IPS-NIHi11 (cell line): ENCODE measurements at regions not wholly inside any gene's neighbourhood (a gene's known extent, or its start where the extent isn't known, plus 50 kb on each side); places are given as distances from the start of the nearest gene placed in this dataset.
"Not testable (repeated sequence)": the region's sequence is repeated elsewhere in the genome, so short reads cannot be mapped to it uniquely, and the experiment has no call there.

Experiments
- DNase-seq: peaks from one replicate; pipeline ENCODE4 v3.0.0; 2012; ENCODE audit warnings: mixed read lengths, low spot score

DNA sequence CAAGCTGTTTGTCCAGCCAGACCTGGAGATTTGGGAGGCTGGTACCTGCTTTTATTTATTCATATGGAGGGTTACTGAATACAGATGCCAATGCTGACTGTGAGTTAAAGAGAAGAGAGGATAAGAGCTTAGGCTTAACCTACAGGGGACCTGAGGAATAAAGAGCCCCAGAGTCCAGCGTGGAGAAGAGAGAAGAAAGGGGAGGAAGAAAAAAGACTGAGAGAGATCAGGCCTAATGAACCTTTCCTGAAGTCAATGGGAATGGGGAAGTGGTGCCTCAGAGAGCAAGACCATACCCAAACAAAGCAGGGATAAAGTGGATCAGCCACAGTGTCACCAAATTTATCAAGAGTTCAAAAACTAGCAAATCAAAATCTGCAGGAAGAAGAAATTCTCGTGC, 348.6 kb upstream of the KCNH7 start:
- DNase-seq, result no peak

DNA sequence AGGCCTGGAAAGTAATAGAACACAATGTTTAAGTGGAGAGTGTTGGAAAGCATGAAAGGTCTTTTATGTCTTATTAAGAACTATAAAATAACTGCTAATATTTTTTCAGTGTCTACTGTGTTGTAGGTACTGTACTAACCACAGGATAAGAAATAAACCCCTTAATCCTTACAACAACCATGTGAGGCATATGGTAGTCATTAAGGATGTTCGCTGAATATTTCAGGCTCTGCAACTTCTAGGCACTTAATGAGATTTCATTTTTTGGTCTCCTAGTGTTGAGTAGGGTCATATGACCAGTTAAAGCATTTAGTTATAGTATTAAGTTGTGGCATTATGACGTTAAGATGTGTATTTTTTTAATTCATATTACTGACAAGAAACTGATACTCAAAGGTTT, 346.6 kb upstream of the KCNH7 start:
- no peak for DNase-seq

DNA sequence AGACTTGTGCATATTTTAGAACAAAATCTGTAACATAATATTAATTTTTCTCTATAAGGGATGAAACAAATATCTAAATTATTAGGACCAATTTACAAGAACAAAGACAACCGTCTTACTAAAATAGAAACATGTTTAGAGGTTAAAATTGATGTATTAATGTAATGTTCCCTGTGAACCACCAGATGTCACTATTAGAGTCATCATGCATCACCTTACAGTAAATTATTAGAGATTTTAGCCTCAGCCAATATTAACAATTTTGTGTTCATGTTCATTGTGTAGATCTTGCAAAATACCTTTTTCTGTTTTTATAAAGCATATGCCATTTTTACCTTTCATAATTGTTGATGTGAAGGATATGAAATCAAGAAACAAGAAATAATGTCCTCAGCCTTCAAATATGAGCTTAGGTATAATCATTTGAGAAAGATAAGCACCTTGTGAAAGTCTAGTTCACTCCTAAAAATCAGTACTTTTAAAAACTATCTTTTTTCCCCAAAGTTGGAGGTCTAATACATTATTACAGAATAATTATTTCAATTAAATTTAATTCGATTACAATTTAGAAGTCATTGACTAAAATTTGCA, 344.3 kb upstream of the KCNH7 start:
- DNase-seq, result peak; percentile 11

DNA sequence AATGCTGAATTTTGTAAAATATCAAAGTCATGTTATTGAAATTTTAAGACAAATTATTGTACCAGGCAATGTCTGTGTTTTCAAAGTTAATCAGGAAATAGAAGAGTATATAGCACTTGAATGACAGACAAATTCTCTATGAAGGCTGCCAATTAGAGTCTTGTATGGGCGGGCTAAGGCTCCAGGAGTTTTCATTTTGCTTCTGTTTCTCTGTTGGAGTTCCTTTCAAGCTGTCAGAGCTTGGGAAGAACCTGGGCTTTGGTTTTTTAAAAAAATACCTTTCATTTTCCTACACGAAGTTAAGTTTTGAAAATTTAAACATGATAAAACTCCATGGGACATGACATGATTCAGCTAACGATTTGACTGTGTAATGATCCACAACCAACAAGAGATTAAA, 339.0 kb upstream of the KCNH7 start:
- no peak for DNase-seq

DNA sequence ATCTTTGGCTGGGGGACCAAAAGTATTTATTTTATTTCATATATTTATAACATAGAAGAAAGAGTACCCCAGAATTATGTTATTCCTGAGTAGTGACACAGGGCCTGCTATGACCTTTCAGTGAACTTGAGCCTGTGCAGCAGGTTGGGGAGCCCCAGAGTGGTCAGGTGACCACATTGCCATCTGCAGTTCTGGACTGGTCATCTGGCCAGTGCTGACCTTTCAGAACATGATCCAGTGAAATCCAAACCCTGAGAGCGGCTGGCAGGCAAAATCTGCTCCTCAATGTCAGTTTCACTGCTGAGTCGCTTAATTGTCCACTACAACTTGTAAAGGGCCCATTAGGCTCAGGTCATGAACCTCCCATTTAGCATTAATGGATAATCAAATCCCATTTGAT, 336.7 kb upstream of the KCNH7 start:
- no peak for DNase-seq

DNA sequence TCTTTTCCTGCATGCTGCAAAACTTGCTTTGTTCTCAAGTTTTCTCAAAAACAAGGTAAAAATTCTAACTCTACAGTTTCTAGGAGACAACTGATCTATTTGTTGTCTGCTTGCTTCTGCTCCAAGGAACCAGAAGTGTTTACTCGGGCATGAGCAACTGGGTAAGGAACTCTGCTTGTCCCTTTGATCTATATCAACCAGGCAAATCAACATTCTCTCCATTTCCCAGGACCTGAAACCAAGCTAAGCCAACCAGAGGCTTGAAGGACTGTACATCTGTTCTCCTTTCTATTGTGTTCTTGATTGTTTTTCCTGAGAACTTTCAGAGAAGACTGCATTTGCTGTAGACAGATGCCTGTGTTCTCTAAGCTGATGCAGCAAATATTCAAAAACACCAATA, 335.0 kb upstream of the KCNH7 start:
- no peak for DNase-seq

DNA sequence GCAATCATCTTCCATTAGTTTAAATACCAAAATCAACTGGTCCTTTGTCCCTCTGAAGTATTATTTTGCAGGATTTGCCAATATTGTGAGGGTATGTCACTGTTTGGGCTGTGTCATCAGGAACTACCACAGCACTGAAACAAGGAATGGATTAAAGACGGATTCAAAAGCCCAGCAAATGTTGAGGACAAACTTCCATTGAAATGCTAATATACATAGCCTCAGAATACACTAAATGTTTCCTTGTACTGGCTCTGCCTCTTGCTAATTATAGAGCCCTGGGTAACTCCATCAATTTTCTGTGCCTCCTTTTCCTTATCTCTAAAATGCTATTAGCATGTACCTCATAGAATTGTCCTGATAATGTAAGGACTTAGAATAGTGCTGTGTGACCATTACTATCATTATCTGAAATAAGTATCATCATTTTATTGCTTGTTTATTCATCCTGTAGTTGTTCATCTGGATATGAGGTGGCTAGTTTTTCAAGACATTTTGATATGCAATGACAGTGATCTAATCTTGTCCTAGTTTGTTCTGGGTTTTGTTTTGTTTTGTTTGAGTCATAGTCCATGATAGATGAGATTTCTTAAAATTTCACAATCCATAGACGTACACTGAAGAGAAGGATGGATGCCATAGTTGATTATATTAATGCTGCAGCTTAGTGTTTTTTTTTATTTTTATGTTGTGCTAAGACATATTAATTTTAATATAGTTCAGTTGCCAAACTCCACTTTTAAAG, 333.4 kb upstream of the KCNH7 start:
- DNase-seq, result no peak

DNA sequence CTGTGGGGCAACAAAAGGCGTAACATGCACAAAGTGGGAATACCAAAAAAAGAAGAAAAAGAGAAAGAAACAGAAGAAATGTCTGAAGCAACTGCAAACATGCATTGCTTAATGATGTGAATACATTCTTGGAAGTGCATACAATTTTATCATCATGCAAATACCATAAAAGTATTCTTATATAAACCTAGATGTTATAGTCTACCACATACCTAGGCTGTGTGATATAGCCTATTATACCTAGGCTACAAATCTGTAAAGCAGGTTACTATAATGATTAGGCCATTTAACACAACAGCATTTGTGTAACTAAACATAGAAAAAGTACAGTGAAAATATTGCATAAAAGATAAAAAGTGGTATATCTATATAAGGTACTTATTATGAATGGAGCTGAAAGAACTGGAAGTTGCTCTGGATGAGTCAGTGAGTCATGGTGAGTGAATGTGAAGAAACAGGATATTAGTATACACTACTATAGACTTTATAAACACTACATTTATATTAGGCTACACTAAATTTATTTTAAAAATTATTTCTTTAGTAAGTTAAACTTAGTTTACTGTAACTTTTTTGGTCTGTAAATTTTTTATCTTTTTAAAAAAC, 319.4 kb upstream of the KCNH7 start:
- no peak for DNase-seq

DNA sequence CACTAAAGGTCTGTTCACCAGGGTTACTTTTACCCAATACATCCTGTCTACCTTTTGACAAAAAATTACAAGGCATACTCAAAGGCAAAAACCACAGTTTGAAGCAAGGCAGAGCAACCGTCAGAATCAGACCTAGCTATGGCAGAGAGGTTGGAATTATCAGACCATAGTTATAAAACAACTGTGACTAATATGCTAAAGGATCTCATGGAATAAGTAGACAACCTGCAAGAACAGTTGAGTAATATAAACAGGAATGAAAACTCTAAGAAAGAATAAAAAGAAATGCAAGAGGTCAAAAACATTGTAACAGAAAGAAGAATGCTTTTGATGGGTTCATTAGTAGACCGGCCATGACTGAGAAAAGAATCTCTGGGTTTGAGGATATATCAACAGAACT, 318.8 kb upstream of the KCNH7 start:
- no peak for DNase-seq

DNA sequence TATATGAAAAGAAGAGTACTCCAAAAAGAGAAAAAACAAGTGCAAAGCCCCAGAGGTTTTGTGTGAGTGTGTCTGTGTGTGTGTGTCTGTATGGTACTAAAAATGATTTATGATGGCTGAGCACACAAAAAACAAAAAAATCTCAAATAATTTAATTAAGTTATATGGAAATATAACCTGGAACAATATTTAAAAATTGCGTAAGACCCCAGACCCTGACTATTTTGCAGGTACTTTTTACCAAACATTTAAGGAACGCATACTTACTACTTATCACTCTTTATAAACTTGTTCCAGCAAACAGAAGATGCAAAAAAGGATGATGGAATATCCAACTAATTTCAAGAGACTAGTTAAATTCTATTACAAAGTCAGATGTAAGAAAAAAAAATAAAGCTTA, 317.4 kb upstream of the KCNH7 start:
- no peak for DNase-seq

DNA sequence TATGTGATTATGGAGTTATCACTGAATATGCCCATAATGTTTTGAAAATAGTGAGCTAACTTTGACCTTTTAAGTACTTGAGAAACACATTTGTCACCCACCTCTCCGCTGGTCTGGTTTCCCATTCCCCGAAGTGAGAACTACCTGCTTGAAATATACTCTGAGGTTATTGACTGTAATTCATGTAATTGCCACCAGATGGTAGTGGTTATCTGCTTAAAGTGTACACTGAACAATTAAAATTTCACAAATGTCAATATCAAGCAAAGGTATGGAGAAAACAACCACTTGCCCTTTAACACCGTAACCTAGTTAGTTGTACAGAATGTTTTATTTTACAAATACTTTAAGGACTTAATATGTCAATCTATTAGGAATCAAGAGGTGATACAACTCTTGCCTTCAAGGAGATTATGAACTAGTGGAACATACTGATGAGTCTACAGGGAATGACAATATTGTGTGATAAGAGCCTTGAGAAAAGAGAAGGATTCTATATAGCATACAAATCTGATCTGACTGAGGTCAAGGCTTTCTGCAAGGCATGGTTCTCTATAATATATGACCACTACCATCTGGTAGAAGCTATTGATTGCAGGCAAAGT, 316.8 kb upstream of the KCNH7 start:
- DNase-seq, result peak; percentile 39

DNA sequence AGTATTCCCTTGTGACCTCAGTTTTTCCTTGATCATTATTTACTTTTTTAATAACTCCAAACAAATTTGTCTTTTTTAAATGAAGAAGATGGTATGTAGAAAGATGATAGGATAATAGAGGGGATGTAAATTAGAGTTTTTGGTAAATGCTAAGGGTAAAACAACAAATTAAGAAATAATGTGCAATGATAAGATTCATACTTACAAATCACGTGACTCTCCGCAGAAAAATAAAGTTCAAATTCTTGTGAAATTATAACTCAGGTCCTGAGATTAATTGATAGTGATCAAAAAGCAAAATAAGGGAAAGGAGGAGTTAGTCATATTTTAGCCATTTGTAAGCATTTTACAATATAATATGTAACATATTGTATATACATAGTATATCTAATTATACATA, 304.1 kb upstream of the KCNH7 start:
- no peak for DNase-seq

DNA sequence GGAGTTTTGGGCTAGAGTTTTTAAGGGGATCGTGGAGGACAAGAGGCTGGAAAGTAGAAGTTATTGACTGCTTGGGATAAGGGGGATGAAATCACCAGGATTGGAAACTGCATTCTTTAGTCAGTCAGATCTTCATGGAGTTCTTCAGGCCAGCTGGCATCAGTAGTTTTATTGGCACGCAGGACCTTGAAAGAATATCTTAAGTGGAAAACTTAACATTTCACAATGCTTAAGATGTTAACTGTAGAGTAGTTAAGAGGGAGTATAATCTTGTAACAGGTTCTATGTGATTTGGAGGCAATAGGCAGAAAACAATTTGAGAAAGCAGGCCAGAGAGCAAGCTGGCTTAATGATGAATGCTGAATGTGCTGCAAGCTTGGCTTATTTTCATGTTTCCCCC, 300.4 kb upstream of the KCNH7 start:
- DNase-seq, result no peak

DNA sequence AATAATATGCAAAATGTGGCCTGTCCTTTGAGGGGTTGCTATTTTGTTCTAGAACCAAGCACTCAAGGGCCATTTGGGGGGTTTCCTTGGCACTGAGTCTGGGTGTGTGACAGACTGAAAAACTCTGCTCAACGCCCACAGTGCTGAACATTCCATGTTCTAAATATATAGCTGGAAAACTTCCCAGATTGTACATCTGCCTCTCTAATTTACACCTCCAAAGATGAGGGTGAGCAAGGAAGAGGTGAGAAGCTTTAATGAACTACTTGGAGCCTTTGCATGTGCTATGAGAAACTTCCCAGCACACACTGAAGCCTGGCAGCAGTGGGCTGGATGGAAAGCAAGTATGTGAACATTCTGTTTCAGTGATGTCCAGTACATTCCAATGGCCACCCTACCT, 296.7 kb upstream of the KCNH7 start:
- no peak for DNase-seq

DNA sequence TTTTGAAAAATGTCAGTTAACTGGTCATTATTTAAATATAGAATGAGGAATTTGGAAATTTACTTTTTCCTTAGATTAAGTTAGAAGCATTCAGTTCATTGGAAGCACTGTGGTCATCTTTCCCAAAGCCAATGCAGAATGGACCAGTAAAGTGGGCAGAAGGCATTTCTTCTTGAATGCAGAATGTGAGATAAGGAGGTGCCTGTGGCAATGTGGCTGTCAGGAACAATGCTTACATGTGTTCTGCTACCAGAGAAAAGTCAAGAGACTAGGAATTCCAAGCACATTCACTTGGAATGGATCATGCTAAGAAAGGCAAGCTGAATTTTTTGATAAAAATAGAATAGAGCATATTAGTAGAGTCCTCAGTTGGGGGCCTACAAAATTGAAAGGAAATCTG, 295.0 kb upstream of the KCNH7 start:
- DNase-seq, result no peak

DNA sequence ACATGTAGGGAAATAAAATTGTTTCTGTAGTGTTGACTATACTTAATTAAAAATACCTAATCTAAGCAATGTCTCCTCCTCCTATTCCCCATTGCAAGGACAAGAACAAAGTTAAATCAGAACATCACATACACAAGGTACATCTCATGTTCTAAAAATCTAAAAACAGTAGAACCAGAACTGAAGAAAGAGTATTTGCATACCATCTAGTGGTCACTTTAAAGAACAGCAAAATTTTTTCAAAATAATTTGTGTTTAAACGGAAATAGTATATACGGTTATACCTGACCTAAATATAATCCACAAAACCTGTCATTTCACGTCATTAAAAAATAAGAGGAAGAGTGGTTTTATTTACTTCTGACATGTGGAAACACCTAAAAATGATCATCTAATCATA, 294.3 kb upstream of the KCNH7 start:
- no peak for DNase-seq

DNA sequence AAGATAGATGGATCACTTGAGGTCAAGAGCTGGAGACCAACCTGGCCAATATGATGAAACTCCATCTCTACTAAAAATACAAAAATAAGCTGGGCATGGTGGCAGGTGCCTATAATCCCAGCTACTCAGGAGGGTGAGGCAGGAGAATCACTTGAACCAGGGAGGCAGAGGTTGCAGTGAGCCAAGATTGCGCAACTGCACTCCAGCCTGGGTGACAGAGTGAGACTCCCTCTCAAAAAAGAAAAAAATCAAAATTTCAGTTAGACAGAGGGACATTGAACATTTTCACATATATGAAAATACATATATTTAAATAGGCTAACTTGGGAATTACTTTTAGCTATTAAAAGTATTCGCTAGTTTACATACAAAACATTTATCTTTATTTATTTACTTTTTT, 293.6 kb upstream of the KCNH7 start:
- not testable (repeated sequence) for DNase-seq

DNA sequence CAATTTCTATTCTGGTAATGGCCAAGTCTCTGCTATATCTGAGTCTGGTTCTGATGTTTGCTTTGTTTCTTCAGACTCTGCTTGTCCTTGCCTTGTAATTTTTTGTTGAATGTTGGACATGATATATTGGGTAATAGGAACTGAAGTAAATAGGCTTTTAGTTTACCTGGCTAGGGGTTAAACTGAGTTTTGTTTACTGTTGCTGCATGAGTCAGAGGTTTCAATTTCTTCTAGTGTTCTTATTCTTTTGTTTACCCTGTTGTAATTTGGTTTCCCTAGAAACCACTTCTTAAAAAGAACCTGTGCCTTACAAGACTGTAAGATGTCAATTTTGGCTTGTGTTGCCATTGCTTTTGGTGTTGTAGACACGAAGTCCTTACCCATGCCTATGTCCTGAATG, 285.0 kb upstream of the KCNH7 start:
- no peak for DNase-seq

DNA sequence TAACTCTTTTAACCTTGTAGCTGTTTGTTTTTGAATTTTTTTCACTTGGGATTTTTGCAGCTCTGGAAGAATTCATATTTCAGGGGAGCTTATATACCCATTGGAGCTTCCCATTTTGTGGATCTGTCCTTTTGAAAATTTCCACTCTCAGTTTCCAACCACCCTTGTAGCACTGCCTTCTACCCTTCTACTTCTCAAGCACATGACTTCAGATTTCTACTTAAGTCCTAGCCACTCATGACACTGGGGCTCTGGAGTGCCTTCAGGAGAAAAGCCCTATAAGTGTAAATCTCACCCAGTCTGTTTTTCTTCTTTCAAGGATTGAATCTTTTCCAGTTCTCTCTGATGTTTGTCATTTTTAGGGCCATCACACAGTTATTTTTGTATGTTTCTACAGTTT, 283.7 kb upstream of the KCNH7 start:
- no peak for DNase-seq

DNA sequence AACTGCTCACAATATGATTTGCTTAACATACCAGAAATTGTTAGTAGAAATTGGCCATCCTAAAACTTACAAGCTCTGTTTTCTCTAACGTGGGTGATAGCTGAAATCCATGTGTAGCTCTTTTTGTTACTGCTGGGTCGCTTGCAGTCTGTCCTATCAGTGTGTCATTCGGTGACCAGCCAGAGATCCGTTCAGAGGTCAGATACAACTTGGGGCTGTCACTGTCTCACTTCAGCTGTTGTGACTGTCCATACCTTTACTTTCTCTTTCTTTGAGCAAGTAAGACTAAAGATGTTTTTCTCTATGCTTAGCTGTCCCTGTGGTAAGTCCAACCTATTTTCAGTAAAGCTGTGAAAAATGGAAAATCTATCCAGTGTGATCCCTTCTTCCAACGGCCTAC, 282.9 kb upstream of the KCNH7 start:
- no peak for DNase-seq

DNA sequence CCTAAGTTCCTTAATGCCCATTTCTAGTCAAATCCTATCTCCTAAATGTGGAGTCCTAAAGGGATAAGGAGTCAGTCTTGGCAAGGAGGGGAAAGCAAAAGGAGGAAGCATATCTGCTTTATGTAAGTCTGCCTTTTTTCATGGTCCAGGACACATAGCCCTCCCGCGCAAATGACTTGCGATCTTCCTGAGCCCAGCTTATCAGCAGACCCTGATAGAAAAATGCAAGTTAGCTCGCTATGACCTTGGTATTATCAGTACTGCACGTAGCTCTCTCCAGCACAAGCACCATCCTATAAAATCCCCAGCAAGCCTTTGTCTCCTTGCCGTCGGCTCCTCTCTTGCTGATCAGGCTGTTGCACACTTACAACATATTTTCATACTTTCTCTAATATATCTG, 281.4 kb upstream of the KCNH7 start:
- no peak for DNase-seq

DNA sequence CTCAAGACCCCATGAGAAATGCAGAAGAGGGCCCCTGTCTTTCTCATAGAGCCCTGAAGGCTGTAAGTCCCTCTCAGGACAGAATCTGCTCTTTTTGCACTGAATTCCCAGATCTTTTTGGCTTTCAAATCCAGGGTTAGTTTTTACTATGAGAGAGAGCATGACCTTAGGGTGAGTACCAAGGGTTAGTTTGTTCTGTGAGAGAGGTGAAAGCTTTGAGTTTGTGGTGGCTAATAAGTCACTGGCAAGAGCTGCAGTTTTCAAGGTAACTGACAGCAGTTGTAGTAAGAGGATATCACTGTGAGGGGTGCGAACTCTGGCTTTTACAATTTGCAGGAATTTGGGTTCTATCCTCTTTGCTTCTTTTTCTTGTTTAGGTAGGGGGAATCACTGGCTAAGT, 248.4 kb upstream of the KCNH7 start:
- no peak for DNase-seq

DNA sequence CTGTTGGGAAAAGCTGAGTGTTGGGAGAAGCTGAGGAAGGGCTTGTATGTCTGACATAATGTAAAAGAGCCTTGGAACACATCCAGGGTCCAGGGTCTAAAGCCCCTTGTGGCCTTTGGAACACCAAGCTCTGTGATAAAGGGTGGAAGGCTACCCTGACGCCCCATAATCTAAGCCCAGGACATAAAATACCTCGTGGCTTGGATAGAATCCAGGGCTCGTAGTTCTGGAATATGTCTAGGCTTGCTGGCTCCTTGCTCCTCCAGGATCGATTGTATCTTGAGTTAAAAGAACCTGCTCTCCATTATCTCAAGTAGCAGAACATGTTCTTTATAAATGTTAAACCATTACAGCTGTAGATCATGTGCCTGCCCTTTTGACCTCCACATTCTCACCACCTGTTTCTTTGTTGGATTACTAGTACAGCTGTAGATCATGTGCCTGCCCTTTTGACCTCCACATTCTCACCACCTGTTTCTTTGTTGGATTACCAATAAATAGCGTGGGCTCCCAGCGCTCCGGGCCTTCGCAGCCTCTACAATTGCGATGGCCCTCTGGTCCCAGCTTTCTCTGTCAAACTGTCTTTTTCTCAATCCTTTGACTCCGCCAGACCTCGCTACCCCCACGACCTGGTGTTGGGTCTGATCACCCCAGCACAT, 246.9 kb upstream of the KCNH7 start:
- not testable (repeated sequence) for DNase-seq
